Panc1 (cell line): ENCODE measurements at regions not wholly inside any gene's neighbourhood (a gene's known extent, or its start where the extent isn't known, plus 50 kb on each side); places are given as distances from the start of the nearest gene placed in this dataset.

Source experiments
- ATAC-seq: fragments of 200-7000 bp; cut with Tn5 transposase; 2 replicates; pipeline ENCODE4 v1.9.1; 2020; ENCODE audit warnings: mild to moderate bottlenecking, moderate library complexity
- BruUV-seq: library from RNA; stranded (reverse); fragments of 400-500 nt; replicated peaks from 2 replicates; lab custom pipeline; 2021; lab: Mats Ljungman, UMichigan
- CTCF ChIA-PET: fragments of 300-600 bp; sonication (Branson Sonifier 250); formaldehyde crosslinking; loops from one replicate; lab custom pipeline; 2022; ENCODE audit warnings: antibody characterized with exemption; lab: Charles Lee
- POLR2A ChIA-PET: fragments of 300-600 bp; sonication (Branson Sonifier 250); formaldehyde crosslinking; loops from one replicate; lab custom pipeline; 2022; ENCODE audit warnings: antibody characterized with exemption; lab: Charles Lee
- DNase-seq: peaks from one replicate; pipeline ENCODE4 v3.0.0-alpha.2; 2010; ENCODE audit warnings: low read depth, low spot score
- H3K27ac ChIP-seq: 2 replicates; pipeline ENCODE4 v1.5.1; 2011; ENCODE audit warnings: mild to moderate bottlenecking, low read length, inconsistent platforms
- H3K27me3 ChIP-seq: fragments of 200-500 bp; sonication (Bioruptor generic); 2 replicates; pipeline ENCODE4 v1.6.0; 2014; ENCODE audit warnings: low read length, inconsistent platforms; ENCODE audit not compliant: control insufficient read depth, insufficient read depth
- H3K36me3 ChIP-seq: fragments of 200-500 bp; sonication (Bioruptor generic); 2 replicates; pipeline ENCODE4 v1.5.1; 2014; ENCODE audit warnings: inconsistent platforms, mild to moderate bottlenecking, low read length, moderate library complexity; ENCODE audit not compliant: control insufficient read depth, insufficient read depth
- H3K4me1 ChIP-seq: 2 replicates; pipeline ENCODE4 v1.5.1; 2011; ENCODE audit warnings: inconsistent platforms, mild to moderate bottlenecking, low read length, moderate library complexity; ENCODE audit not compliant: control insufficient read depth, insufficient read depth
- H3K4me3 ChIP-seq, 2 experiments: 2 replicates each; pipeline ENCODE4 v1.5.1; 2011 to 2012; ENCODE audit warnings: low read depth in 2 of 2, low read length in 2 of 2, mild to moderate bottlenecking in 2 of 2, inconsistent platforms in 1 of 2, moderate library complexity in 1 of 2
- H3K9me3 ChIP-seq: fragments of 200-500 bp; sonication (Bioruptor generic); 2 replicates; pipeline ENCODE4 v1.5.1; 2014; ENCODE audit warnings: low read depth, mild to moderate bottlenecking, inconsistent platforms, low read length, moderate library complexity; ENCODE audit not compliant: control insufficient read depth, insufficient read depth
- CTCF ChIP-seq: fragments of 450-650 bp; IDR thresholded peaks from 2 replicates; pipeline ENCODE4 v1.5.1; 2017; ENCODE audit warnings: mild to moderate bottlenecking
- POLR2AphosphoS5 ChIP-seq: IDR thresholded peaks from 2 replicates; pipeline ENCODE4 v1.6.1; 2012; ENCODE audit warnings: mild to moderate bottlenecking, low read depth, low read length, moderate library complexity
- SIN3A ChIP-seq: IDR thresholded peaks from 2 replicates; pipeline ENCODE4 v1.6.1; 2012; ENCODE audit warnings: low read depth, mild to moderate bottlenecking, low read length, moderate library complexity, borderline replicate concordance; ENCODE audit not compliant: insufficient read depth
- TCF7L2 ChIP-seq: IDR thresholded peaks from 2 replicates; pipeline ENCODE4 v1.6.1; 2011; ENCODE audit warnings: mild to moderate bottlenecking, low read depth, low read length, inconsistent platforms
- in situ Hi-C: cut with HindIII; loops from 2 replicates; pipeline ENCODE4 v1.10.0; 2016; ENCODE audit warnings: low sequenced_read_pairs, low pct_unique_long_range_greater_than_20kb
- intact Hi-C: fragments of 100-400 bp; cut with micrococcal nuclease; formaldehyde crosslinking; loops from one replicate; pipeline ENCODE4 v1.10.0; 2022; ENCODE audit not compliant: unreplicated experiment
- TF ChIP-seq, protein P1 (sequence below), 2 experiments: IDR thresholded peaks; 2 replicates each; pipeline ENCODE4 v1.6.1; 2011 to 2012; ENCODE audit warnings: low read depth in 2 of 2, control low read depth in 1 of 2, low read length in 1 of 2, mild to moderate bottlenecking in 1 of 2, moderate library complexity in 1 of 2; ENCODE audit not compliant: insufficient read depth in 1 of 2

DNA sequence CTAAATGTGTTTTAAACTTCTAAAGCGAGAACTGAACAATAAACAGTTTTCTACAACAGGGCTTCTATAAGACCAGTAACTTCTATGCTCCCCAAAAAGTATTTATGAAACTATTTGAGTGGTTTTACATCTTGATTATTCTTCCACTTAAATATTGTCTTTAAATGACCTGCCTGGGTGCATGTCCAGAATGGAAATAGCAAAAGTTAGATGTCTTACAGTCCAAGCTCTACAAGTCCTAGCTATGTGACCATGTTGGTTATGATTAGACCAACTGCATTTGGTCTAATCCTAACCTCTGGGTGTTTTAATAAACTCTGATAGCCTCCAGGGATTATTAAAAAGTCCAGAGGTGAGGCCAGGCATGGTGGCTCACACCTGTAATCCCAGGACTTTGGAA is 79.0 kb upstream of the ATXN3L start:
- H3K4me3 ChIP-seq, result no peak overlapping the region
- no peaks in the 10 kb centered on the region for H3K36me3 ChIP-seq
- in situ Hi-C loops (no loop called here), intact Hi-C loops (loop anchor here (2.0 to 10.0 kb wide), 3 partner anchors 88 to 420 kb away; no protein-coding TSS in a partner anchor)
- BruUV-seq, result no TSS peak
- peaks cover 7% of the 10 kb centered on the region; the same call in 1 of the 2 replicates for H3K9me3 ChIP-seq
- ChIA-PET CTCF (no interaction called here), POLR2A (no interaction called here)
- H3K27me3 ChIP-seq, result no peaks in the 10 kb centered on the region
- H3K27ac ChIP-seq, result peak overlapping the region; percentile 90
- TF ChIP-seq POLR2AphosphoS5, result no peak
- no peak for TF ChIP-seq SIN3A
- TF ChIP-seq TCF7L2, result no peak
- TF ChIP-seq CTCF, result no peak
- TF ChIP-seq, protein P1, sequence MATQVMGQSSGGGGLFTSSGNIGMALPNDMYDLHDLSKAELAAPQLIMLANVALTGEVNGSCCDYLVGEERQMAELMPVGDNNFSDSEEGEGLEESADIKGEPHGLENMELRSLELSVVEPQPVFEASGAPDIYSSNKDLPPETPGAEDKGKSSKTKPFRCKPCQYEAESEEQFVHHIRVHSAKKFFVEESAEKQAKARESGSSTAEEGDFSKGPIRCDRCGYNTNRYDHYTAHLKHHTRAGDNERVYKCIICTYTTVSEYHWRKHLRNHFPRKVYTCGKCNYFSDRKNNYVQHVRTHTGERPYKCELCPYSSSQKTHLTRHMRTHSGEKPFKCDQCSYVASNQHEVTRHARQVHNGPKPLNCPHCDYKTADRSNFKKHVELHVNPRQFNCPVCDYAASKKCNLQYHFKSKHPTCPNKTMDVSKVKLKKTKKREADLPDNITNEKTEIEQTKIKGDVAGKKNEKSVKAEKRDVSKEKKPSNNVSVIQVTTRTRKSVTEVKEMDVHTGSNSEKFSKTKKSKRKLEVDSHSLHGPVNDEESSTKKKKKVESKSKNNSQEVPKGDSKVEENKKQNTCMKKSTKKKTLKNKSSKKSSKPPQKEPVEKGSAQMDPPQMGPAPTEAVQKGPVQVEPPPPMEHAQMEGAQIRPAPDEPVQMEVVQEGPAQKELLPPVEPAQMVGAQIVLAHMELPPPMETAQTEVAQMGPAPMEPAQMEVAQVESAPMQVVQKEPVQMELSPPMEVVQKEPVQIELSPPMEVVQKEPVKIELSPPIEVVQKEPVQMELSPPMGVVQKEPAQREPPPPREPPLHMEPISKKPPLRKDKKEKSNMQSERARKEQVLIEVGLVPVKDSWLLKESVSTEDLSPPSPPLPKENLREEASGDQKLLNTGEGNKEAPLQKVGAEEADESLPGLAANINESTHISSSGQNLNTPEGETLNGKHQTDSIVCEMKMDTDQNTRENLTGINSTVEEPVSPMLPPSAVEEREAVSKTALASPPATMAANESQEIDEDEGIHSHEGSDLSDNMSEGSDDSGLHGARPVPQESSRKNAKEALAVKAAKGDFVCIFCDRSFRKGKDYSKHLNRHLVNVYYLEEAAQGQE (IDR thresholded peaks at IDR 0.05; ENCODE audit: insufficient read depth in 1 of 2, low read depth in 2 of 2, low read length in 1 of 2), result no peak
- H3K4me1 ChIP-seq, result no peaks in the 10 kb centered on the region
- ATAC-seq (peak; percentile 53), DNase-seq (no peak)

DNA sequence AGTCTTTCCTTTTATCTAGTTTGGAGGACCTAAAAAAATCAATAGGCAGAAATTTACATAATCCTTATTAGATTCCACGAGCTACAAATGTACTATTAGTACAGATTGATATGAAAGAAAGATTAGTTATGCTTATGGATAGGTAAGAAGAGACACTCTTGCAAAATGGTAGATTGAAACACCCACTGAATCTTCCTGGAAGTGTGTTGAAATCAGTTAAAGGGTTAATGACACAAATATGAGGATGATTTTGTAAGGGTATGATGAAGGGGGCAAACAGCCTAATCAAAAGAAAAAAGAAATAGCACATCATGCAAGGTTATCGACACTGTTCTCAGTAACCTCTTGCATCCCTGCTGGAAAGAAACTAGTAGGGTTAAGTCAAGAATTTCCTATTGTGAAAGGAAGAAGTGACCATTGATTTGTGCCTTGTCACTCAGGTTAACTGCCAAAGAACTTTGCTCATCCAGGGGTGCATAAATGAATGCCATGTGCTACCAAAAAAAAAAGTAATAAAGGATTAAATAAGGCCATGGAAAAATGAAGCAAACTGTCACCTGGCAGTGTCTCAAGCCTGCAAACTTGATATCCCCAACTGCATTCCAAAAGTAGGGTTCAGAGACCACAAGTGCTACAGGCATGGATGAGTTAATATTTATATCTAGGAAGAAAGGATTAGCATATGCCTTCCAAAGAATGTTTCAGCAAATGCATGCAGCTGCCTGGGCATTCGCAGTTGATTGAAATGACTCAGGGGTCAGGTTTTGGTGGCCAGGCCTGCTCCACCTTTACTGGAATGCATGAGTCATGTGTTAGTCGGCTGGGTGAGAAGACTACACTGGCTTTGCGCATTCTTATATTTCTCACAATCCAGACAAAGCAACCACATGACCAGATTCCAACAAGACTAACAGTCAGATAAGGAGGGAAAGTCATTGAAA is 78.3 kb upstream of the ATXN3L start:
- H3K27me3 ChIP-seq, result no peaks in the 10 kb centered on the region
- peak; percentile 99 for ATAC-seq
- no TSS peak for BruUV-seq

More for the DNA sequence above, 78.3 kb upstream of the ATXN3L start:
- ChIA-PET POLR2A (no interaction called here), CTCF (no interaction called here)
- Histone ChIP-seq H3K4me3 (no peak overlapping the region), H3K27ac (peak overlapping the region; percentile 90), H3K9me3 (peaks cover 9% of the 10 kb centered on the region; the same call in 1 of the 2 replicates), H3K36me3 (no peaks in the 10 kb centered on the region), H3K4me1 (no peaks in the 10 kb centered on the region)
- intact Hi-C loops (loop anchor here (2.0 to 10.0 kb wide), 3 partner anchors 89 to 419 kb away; no protein-coding TSS in a partner anchor), in situ Hi-C loops (no loop called here)
- TF ChIP-seq POLR2AphosphoS5, result peak; percentile 74; the same call in 1 of the 2 replicates
- no peak for TF ChIP-seq SIN3A
- peak; percentile 65 for TF ChIP-seq TCF7L2
- TF ChIP-seq, protein P1 (IDR thresholded peaks at IDR 0.05; ENCODE audit: insufficient read depth in 1 of 2, low read depth in 2 of 2, low read length in 1 of 2), result no peak
- DNase-seq, result peak; percentile 84
